Stimulated activated naive B cell treated with anti-CD40 and anti-IgM and Interleukin-4, amounts not matched to agents 10 μg/mL and 1 μg/mL and 100 μg/mL, for 72 hours (primary cell): ENCODE measurements at regions not wholly inside any gene's neighbourhood (a gene's known extent, or its start where the extent isn't known, plus 50 kb on each side); places are given as distances from the start of the nearest gene placed in this dataset.
"Not testable (repeated sequence)": the region's sequence is repeated elsewhere in the genome, so short reads cannot be mapped to it uniquely, and the experiment has no call there.

ENCODE experiments used
- ATAC-seq, 2 donors: fragments of 150-1000 bp; cut with Tn5 transposase; replicated peaks; 2 replicates each; pipeline ENCODE4 v1.10.0; 2021; ENCODE audit warnings: moderate library complexity in 1 of 2
- DNase-seq: peaks from one replicate; pipeline ENCODE4 v3.0.0; 2021
- H3K27ac Mint-ChIP-seq: one replicate; pipeline ENCODE4 v1.8.0; 2022; ENCODE audit warnings: mild to moderate bottlenecking, mixed read lengths
- H3K27me3 Mint-ChIP-seq, 2 donors: one replicate each; pipeline ENCODE4 v1.8.0; 2022; ENCODE audit warnings: mixed read lengths in 2 of 2
- H3K36me3 Mint-ChIP-seq, 2 donors: one replicate each; pipeline ENCODE4 v1.8.0; 2022; ENCODE audit warnings: mixed read lengths in 2 of 2, mild to moderate bottlenecking in 1 of 2
- H3K4me1 Mint-ChIP-seq, 2 donors: one replicate each; pipeline ENCODE4 v1.8.0; 2022; ENCODE audit warnings: mixed read lengths in 2 of 2, mild to moderate bottlenecking in 1 of 2
- H3K4me3 Mint-ChIP-seq, 2 donors: one replicate each; pipeline ENCODE4 v1.8.0; 2022; ENCODE audit warnings: mild to moderate bottlenecking in 2 of 2, mixed read lengths in 2 of 2, moderate library complexity in 1 of 2
- H3K9me3 Mint-ChIP-seq, 2 donors: one replicate each; pipeline ENCODE4 v1.8.0; 2022; ENCODE audit warnings: mixed read lengths in 2 of 2, mild to moderate bottlenecking in 1 of 2

DNA sequence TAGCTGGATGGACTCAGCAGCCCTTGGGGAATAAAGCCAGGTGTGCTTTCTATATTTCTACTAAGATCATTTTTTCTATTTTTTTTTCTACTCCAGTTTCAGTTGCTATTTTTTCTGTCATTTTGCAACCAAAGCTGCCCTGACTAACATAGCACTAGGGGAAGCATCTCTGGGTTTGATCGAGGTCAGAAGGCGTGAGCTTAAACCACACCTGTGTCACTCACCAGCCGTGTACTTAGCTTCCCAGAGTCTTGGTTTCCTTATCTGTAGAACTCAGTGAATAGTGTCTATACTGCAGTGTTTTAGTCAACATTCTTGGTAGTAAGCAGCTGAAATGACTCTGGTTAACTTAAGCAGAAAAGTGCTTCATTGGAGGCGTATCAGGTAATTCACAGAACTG is 489.6 kb upstream of the SPRED2 start:
- peaks cover 2 to 3% of the 10 kb centered on the region in 2 donors for H3K9me3 Mint-ChIP-seq
- DNase-seq = no peak
- H3K4me3 Mint-ChIP-seq = no peak overlapping the region
- H3K27me3 Mint-ChIP-seq = peaks cover 0 to 9% of the 10 kb centered on the region in 2 donors
- no peak overlapping the region for H3K27ac Mint-ChIP-seq
- H3K36me3 Mint-ChIP-seq = no peaks in the 10 kb centered on the region
- H3K4me1 Mint-ChIP-seq = no peaks in the 10 kb centered on the region
- ATAC-seq = no peak

DNA sequence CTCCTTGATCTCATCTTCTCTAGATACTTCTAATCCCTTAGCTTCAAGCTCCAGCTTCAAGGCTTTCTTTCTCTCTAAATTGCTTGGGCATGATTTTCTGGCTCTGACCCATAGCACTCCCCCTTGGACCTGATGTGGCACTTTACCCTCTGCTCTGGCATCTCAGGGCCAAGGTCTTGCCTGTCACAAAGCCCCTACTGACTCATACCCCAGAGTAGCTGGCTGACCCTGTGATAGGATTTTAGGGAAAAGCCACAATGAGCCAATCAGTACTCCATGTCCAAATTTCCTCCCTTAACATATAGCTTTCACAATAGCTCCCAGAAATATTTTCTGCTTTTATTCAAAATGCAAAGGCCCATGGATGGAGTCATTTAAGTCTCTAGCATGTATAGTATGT is 488.7 kb upstream of the SPRED2 start:
- H3K4me3 Mint-ChIP-seq = no peak overlapping the region
- H3K36me3 Mint-ChIP-seq = no peaks in the 10 kb centered on the region
- DNase-seq = no peak
- H3K27me3 Mint-ChIP-seq = peaks cover 0 to 9% of the 10 kb centered on the region in 2 donors
- H3K27ac Mint-ChIP-seq = no peak overlapping the region
- H3K9me3 Mint-ChIP-seq = peaks cover 2 to 3% of the 10 kb centered on the region in 2 donors
- ATAC-seq = no peak
- no peaks in the 10 kb centered on the region for H3K4me1 Mint-ChIP-seq

DNA sequence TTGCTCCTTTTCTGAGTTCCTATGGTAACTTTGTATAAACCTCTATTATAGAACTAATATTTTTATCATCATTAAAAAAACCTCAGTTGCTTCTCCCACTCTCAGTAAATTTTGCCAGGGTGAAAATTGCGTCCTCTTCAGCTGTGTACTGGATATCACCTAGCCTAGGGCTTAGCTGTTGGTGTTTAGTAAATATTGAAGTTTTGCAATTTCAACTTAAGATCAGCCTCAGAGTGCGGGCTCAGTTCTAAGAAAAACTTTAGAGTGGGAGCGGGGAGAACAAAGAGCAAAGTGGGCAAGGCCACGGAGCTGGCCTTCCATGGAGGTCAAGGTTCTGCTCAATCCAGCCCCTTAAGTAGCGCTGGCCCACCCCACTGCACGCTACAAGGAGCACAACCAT is 488.3 kb upstream of the SPRED2 start:
- Mint-ChIP-seq H3K27ac (no peak overlapping the region), H3K36me3 (no peaks in the 10 kb centered on the region), H3K27me3 (peaks cover 0 to 9% of the 10 kb centered on the region in 2 donors), H3K9me3 (peaks cover 2 to 3% of the 10 kb centered on the region in 2 donors), H3K4me3 (no peak overlapping the region), H3K4me1 (no peaks in the 10 kb centered on the region)
- no peak for ATAC-seq
- no peak for DNase-seq

DNA sequence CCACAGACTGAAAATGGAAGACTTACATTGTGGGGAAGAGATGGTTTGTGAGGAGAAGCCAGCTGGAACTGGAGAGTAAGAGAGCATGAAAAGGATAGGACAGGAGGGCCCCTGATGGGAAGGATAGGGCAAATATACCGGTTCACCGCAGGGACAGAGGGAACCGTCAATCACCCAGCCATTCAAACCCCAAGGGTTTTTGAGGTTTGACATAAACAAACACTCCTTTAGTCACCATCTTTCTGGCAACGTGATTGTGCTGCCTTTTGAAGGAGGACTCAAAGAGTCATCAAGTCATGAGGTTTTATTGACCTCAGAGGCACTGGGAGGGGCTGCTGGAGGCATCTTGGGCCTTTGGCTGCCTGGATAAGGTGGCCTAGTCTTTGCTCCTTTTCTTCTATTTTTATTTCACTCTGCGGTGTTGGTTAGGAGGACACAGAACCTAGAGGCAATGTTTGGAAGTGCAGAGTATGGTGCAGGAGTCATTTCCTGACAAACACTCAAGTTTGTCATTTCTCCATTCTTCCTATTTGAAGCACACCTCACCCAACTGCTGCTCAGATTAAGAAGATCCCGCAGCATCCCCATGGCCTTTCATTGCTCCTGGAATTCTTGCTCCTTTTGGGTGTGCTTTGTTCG is 487.3 kb upstream of the SPRED2 start:
- Mint-ChIP-seq H3K4me3 (no peak overlapping the region), H3K27ac (no peak overlapping the region), H3K36me3 (no peaks in the 10 kb centered on the region), H3K4me1 (no peaks in the 10 kb centered on the region), H3K9me3 (peaks cover 0 to 2% of the 10 kb centered on the region in 2 donors), H3K27me3 (peaks cover 0 to 9% of the 10 kb centered on the region in 2 donors)
- no peak for ATAC-seq
- no peak for DNase-seq

DNA sequence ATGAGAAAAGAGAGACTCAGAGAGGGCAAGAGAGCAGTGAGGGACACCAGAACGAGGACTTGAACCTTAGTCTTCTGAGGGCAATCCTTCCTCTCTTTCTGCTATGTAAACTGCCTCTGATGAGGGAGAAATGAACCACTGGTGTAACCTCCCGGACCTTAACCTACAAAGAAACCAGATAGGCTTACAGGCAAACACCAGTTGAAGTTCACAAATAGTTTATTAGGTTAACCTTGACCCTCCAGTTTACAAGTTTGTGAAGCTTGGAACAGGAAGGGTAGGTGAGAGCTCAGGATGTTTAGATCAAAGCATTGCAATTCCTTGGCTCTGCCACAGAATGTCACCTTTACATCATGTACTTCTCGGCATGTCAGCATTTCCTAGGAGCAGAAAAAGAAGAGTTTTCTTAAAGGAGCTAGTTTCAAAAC is 486.4 kb upstream of the SPRED2 start:
- Mint-ChIP-seq H3K27ac (no peak overlapping the region), H3K36me3 (no peaks in the 10 kb centered on the region), H3K27me3 (peaks cover 0 to 9% of the 10 kb centered on the region in 2 donors), H3K4me3 (no peak overlapping the region), H3K4me1 (no peaks in the 10 kb centered on the region), H3K9me3 (peaks cover 0 to 1% of the 10 kb centered on the region in 2 donors)
- ATAC-seq (no peak), DNase-seq (no peak)

DNA sequence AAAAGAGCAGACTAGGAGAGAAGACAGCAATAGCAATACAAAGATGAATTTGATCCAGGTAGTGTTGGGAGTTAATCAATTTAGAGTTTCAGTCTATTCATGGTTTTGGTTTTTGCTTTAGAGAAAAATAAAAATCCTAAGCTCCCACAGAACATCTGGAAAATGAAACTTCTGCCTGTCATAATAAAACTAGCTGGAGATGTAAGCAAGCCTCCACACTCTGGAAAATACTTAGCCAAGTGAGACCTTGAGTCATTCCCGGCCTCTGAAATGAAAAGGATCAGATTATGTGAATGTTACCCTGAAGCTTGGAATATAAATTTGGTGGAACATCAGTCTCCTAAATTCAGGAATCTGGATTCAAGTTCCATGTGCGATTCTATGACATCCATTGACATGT is 485.6 kb upstream of the SPRED2 start:
- Mint-ChIP-seq H3K4me1 (no peaks in the 10 kb centered on the region), H3K27me3 (peaks cover 0 to 9% of the 10 kb centered on the region in 2 donors), H3K4me3 (no peak overlapping the region), H3K36me3 (no peaks in the 10 kb centered on the region), H3K27ac (no peak overlapping the region), H3K9me3 (no peaks in the 10 kb centered on the region)
- no peak for ATAC-seq
- DNase-seq = no peak

DNA sequence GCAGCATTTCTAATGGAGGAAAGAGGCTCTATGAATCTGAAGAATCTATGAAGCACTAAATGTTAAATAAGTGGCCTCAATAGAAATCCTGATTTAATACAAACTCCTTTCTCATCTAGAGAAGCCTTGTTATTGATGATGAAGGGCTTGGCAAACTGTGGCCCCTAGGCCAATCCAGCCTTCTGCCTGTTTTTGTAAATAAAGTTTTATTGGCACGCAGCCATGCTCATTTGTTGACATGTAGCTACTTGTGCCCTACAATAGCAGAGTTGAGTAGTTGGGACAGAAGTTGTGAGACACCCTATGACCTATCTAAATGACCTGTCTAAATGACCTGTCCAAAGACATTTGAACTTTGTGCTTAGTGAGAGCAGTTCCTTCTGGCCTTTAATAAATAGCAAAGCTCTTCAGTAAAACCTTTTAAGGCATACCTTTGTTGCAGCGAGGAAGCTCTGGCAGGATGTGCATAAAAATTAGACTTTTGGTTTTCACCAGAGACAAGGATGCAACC is 484.4 kb upstream of the SPRED2 start:
- DNase-seq = no peak
- Mint-ChIP-seq H3K27me3 (peaks cover 0 to 9% of the 10 kb centered on the region in 2 donors), H3K27ac (no peak overlapping the region), H3K4me1 (no peaks in the 10 kb centered on the region), H3K4me3 (no peak overlapping the region), H3K36me3 (no peaks in the 10 kb centered on the region), H3K9me3 (no peaks in the 10 kb centered on the region)
- no peak for ATAC-seq

DNA sequence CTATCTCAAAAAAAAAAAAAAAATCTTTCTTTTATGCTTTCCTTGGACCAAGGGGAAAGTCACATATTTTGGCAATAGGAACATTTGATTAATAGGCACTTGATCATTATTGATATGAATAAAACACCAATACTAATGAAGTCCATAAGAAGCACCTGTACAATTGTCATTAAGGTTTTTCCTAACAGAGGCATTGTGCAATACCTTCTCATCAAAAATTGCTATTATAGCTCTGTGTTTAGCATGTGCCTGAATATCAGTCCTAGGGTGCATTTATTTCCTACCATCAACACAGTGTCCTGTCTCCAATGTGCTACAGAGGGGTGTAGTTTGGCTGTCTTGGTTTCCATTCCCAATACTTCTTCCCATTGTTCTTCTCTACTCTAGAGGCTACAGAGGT is 483.8 kb upstream of the SPRED2 start:
- H3K4me1 Mint-ChIP-seq = no peaks in the 10 kb centered on the region
- H3K9me3 Mint-ChIP-seq = no peaks in the 10 kb centered on the region
- H3K36me3 Mint-ChIP-seq = no peaks in the 10 kb centered on the region
- ATAC-seq = no peak
- no peak overlapping the region for H3K4me3 Mint-ChIP-seq
- H3K27me3 Mint-ChIP-seq = peaks cover 0 to 2% of the 10 kb centered on the region in 2 donors
- H3K27ac Mint-ChIP-seq = no peak overlapping the region
- DNase-seq = no peak

DNA sequence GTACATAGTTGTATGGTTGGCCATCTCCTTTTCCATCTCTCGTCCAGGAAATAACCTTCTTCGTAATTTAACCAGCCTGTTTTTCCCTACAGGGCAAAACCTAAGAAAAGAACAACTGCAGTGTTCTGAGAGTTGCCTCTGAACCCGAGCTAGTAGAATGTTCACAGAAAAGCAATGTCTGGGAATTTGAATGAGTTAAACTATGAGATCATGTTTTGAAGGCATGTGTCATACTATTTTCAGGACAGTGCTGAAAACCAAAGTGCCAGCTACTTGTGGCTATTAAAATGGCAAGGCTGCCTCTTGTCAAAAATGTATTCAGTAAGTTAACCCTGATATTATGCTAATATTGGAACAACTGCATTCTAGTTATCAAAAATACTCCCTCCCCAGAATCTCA is 482.9 kb upstream of the SPRED2 start:
- DNase-seq = no peak
- no peaks in the 10 kb centered on the region for H3K9me3 Mint-ChIP-seq
- no peaks in the 10 kb centered on the region for H3K27me3 Mint-ChIP-seq

DNA sequence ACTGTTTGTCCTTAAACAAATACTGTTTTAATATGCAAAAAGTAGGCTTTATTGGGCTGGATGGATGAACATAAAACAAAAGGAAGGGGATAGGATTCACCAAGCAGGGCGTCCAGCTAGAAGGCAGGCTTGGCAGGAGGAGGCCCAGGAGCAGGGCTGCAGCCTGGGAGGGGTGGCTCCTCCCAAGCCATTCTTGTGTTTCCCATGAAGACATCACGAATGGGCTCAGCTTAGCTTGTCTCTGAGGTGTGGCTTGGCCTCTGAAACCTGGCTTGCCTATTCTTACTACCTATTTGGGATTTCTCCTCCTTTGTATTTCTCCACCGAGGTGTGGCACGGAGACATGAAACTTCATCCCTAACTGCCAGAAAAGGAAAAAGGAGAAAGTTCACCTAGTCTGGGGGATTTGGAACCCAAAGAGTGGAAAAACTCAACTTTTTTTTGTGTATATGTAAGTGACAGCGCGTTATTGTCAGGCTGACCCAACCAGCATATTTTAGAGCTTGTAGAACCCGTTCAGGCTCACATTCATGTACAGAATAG is 481.9 kb upstream of the SPRED2 start:
- no peaks in the 10 kb centered on the region for H3K27me3 Mint-ChIP-seq
- H3K27ac Mint-ChIP-seq = no peak overlapping the region
- DNase-seq = no peak

More for the DNA sequence above, 482.9 kb upstream of the SPRED2 start:
- Mint-ChIP-seq H3K36me3 (no peaks in the 10 kb centered on the region), H3K4me3 (no peak overlapping the region), H3K4me1 (no peaks in the 10 kb centered on the region), H3K27ac (no peak overlapping the region)
- no peak for ATAC-seq

DNA sequence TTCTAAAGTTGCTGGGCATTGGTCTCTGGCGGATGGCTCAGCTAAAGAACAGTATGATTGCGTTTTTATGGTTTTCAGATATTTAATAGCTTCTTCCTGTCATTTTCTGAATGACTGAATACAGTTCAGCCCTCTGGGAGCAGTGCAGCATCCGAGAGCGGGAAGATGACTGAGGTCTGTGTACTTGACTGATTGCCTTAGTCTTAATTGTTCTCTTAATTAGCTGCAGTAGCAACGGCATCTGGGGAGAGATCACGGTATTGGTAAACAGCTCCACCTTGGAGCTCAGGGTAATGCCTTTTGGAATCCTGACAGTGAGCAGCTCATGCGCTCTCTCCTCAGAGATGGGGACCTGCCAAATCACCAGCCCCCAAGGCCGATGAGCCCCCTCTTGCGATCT is 481.4 kb upstream of the SPRED2 start:
- DNase-seq = no peak
- peaks cover 0 to 2% of the 10 kb centered on the region in 2 donors for H3K9me3 Mint-ChIP-seq
- H3K27me3 Mint-ChIP-seq = no peaks in the 10 kb centered on the region
- no peaks in the 10 kb centered on the region for H3K4me1 Mint-ChIP-seq
- no peak overlapping the region for H3K4me3 Mint-ChIP-seq
- H3K36me3 Mint-ChIP-seq = no peaks in the 10 kb centered on the region
- no peak overlapping the region for H3K27ac Mint-ChIP-seq
- ATAC-seq = no peak

More for the DNA sequence above, 481.9 kb upstream of the SPRED2 start:
- no peaks in the 10 kb centered on the region for H3K4me1 Mint-ChIP-seq
- H3K36me3 Mint-ChIP-seq = no peaks in the 10 kb centered on the region
- no peak overlapping the region for H3K4me3 Mint-ChIP-seq
- H3K9me3 Mint-ChIP-seq = peaks cover 0 to 2% of the 10 kb centered on the region in 2 donors
- ATAC-seq = no peak

DNA sequence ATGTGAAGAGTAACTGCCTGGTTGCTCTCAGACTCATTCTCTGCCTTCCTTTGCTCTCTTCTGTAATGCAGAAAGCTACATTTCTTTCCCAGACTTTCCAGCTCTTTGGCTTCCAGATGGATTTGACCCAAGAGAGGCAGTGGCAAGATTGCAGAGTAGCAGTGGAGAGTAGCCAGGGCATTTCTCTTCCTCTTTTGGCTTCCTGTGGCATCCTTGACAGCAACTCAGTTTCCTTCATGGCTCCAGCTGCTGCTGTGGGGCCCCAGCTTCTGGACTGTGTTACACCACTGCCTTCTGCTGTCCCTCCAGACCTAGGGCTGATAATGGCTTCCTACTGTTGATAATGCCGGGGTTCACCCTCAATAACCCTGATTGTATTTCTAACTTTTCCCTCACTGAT is 469.4 kb upstream of the SPRED2 start:
- peaks cover 13 to 17% of the 10 kb centered on the region in 2 donors for H3K27me3 Mint-ChIP-seq
- H3K9me3 Mint-ChIP-seq = peaks cover 2 to 6% of the 10 kb centered on the region in 2 donors
- no peak overlapping the region for H3K4me3 Mint-ChIP-seq
- H3K36me3 Mint-ChIP-seq = no peaks in the 10 kb centered on the region
- no peaks in the 10 kb centered on the region for H3K4me1 Mint-ChIP-seq
- DNase-seq (no peak), ATAC-seq (no peak)
- H3K27ac Mint-ChIP-seq = no peak overlapping the region

DNA sequence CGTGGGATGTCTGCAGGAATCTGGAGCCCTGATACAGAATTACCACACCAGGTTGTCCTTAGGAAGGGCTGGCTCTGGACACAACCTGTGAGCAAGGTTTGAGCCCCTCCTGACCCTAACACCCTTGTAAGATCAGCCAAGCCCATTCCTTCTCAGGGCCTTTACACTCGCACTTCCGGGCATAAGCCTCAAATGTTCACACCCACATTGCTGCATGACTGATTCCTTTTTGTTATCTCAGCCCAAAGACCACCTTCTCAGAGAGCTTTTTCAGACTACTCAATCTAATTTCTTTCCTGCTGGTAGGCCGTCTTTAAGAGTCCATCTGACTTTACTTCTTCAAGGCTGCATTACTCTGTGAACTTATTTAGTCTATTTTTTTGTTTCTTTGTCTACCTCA is 464.0 kb upstream of the SPRED2 start:
- Mint-ChIP-seq H3K27me3 (peaks cover 8 to 11% of the 10 kb centered on the region in 2 donors), H3K4me1 (no peaks in the 10 kb centered on the region), H3K4me3 (no peak overlapping the region), H3K27ac (no peak overlapping the region), H3K36me3 (no peaks in the 10 kb centered on the region), H3K9me3 (peaks cover 6% of the 10 kb centered on the region in 2 donors)
- DNase-seq (no peak), ATAC-seq (no peak)

DNA sequence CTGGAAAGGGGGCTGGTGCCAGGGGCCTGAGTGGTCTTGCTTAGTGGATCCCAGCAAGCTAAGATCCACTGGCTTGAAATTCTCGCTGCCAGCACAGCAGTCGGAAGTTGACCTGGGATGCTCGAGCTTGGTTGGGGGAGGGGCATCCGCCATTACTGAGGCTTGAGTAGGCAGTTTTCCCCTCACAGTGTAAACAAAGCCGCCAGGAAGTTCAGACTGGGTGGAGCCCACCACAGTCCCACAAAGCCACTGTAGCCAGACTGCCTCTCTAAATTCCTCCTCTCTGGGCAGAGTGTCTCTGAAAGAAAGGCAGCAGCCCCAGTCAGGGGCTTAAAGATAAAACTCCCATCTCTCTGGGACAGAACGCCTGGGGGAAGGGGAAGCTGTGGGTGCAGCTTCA is 457.7 kb upstream of the SPRED2 start:
- H3K27me3 Mint-ChIP-seq, ATAC-seq, H3K36me3 Mint-ChIP-seq: not testable (repeated sequence)

DNA sequence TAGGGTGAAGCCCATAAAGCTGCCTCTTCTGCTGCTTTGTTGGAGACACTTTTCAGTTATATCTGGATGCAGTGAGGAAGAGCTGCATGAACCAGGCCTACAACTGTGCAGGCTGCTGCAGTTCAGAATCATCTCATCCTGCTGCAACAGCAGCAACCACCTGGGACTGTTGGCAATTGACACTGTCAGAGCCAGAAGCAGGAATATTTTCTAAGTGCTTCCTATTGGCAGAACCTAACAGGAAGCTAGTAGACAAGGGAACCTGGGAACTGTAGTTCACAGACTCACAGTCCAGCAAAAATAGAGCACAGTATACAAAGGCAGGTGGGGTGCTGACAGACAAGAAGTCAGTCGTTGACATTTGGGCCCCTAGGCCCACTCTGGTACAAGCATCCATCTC is 452.9 kb upstream of the SPRED2 start:
- H3K36me3 Mint-ChIP-seq = no peaks in the 10 kb centered on the region
- H3K27me3 Mint-ChIP-seq = no peaks in the 10 kb centered on the region
- no peak for ATAC-seq
- DNase-seq = no peak
- H3K4me3 Mint-ChIP-seq = no peak overlapping the region
- H3K27ac Mint-ChIP-seq = no peak overlapping the region
- no peaks in the 10 kb centered on the region for H3K4me1 Mint-ChIP-seq
- no peaks in the 10 kb centered on the region for H3K9me3 Mint-ChIP-seq

More for the DNA sequence above, 457.7 kb upstream of the SPRED2 start:
- not testable (repeated sequence) for H3K9me3 Mint-ChIP-seq, DNase-seq, H3K27ac Mint-ChIP-seq, H3K4me3 Mint-ChIP-seq, H3K4me1 Mint-ChIP-seq
